Prostate gland (tissue), 2 donors: ENCODE measurements at regions not wholly inside any gene's neighbourhood (a gene's known extent, or its start where the extent isn't known, plus 50 kb on each side); places are given as distances from the start of the nearest gene placed in this dataset.

Experiments used
- CTCF ChIP-seq, 4 experiments: fragments of 200-600 bp in 2 of 4; fragments of 450-650 bp in 2 of 4; sonication (generic) in 2 of 4; IDR thresholded peaks; 1 replicate in 3 of 4; 2 replicates in 1 of 4; pipeline ENCODE4 v1.5.1; 2016 to 2019; ENCODE audit warnings: antibody characterized with exemption in 4 of 4, mild to moderate bottlenecking in 2 of 4, moderate library complexity in 2 of 4
- POLR2A ChIP-seq: fragments of 450-650 bp; IDR thresholded peaks from one replicate; pipeline ENCODE4 v1.6.1; 2016; ENCODE audit warnings: antibody characterized with exemption, mild to moderate bottlenecking
- POLR2AphosphoS5 ChIP-seq: sonication (generic); formaldehyde crosslinking; IDR thresholded peaks from one replicate; pipeline ENCODE4 v1.6.1; 2017; ENCODE audit warnings: antibody characterized with exemption

- TF ChIP-seq CTCF (IDR thresholded peaks at IDR 0.05) (no peak), POLR2A (no peak), POLR2AphosphoS5 (no peak)
Measured at GRCh38 chr19:28541029-28541428, 671.9 kb downstream of the UQCRFS1 start.
